Loucy (cell line): ENCODE measurements at regions not wholly inside any gene's neighbourhood (a gene's known extent, or its start where the extent isn't known, plus 50 kb on each side); places are given as distances from the start of the nearest gene placed in this dataset.

Source experiments
- CTCF ChIP-seq: fragments of 200-600 bp; sonication (generic); conservative IDR thresholded peaks from 2 replicates; pipeline ENCODE4 v1.5.1; 2014; ENCODE audit warnings: mild to moderate bottlenecking, antibody characterized with exemption, low read length
- EZH2phosphoT487 ChIP-seq: fragments of 200-600 bp; IDR thresholded peaks from 2 replicates; pipeline ENCODE4 v1.6.1; 2018; ENCODE audit warnings: antibody characterized with exemption, mild to moderate bottlenecking, moderate library complexity, borderline replicate concordance

- no peak for TF ChIP-seq CTCF
- no peak for TF ChIP-seq EZH2phosphoT487
Measured at GRCh38 chr12:127780881-127781280, 486.1 kb upstream of the TMEM132C start.
